Coronary artery (tissue), 2 donors: ENCODE measurements at regions not wholly inside any gene's neighbourhood (a gene's known extent, or its start where the extent isn't known, plus 50 kb on each side); places are given as distances from the start of the nearest gene placed in this dataset.

Experiments used
- DNase-seq: peaks from one replicate; pipeline ENCODE4 v3.0.0-alpha.2; 2017; ENCODE audit warnings: low spot score
- H3K27ac ChIP-seq, 2 donors: fragments of 200-600 bp; sonication (generic); one replicate each; pipeline ENCODE4 v1.5.1; 2016 to 2019
- H3K4me3 ChIP-seq: fragments of 200-600 bp; sonication (generic); 2 replicates; pipeline ENCODE4 v1.5.1; 2016; ENCODE audit warnings: mild to moderate bottlenecking, moderate library complexity
- CTCF ChIP-seq: fragments of 200-600 bp; sonication (generic); IDR thresholded peaks from one replicate; pipeline ENCODE4 v1.5.1; 2019; ENCODE audit warnings: antibody characterized with exemption

DNA sequence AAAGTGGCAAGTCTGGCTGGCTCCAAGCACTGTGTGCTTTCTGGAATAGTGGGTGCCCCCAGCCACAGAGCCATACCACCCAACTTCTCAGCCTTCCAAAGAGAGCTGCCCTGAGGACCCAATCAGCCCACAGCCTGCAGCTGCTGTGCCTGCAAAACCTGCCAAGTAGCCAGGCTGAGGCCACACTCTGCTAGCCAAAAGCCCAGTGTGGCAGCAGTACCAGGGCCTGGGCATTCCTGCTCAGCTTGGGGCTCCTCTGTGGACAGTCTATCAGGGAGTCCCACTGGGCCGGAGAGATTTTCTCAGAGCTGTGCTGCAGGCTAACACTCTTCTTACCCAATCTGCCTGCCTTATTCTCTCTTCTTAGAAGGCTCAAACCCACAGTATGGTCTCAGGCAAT lies 136.5 kb downstream of the TPRA1 start:
- DNase-seq, result peak; percentile 45
- Histone ChIP-seq H3K27ac (no peak overlapping the region), H3K4me3 (no peak overlapping the region)
- no peak for TF ChIP-seq CTCF

DNA sequence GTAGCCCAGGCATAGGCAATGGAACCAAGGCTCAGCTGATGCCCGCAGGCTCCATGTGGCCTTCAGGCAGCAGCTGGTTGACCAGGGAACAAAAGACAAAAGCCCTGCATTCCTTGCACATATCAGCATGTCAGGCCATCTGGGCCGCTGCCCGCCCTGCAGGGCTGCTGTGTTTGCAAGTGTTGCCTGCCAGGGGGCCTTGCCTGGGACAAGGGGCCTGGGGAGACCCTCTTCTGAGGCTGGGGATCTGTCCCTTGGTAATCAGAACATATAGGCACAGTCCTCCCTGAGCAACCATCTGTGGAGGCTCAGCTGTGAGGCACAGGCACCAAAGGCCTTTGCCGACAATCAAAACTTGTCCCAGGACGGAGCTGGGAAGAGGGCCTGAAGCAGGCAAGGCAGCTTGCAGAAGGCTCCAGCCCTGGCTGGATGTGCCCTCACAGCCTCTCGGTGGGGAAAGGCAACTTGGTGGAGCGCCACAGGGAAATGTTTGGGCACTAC lies 138.2 kb downstream of the TPRA1 start:
- no peak for TF ChIP-seq CTCF
- Histone ChIP-seq H3K27ac (no peak overlapping the region), H3K4me3 (no peak overlapping the region)
- peak; percentile 64 for DNase-seq

DNA sequence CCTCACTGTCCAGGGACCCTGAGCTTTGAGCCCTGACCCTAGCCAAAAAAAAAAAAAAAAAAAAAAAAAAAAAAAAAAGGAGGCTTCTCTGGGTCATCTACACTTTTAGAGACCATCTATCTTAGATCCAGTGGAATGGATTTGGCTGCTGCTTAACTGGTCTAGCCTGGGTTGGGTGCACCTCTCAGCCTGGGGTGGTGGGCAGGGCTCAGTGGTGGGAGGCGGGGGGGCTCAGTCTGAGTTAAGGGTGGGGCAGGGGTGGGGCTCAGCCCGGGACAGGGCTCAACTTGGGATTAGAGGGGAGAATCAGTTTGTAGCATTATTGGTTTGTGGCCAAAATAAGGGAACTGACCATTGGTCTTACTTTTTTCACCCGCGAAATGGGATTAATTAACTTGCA lies 139.2 kb downstream of the TPRA1 start:
- H3K27ac ChIP-seq, result no peak overlapping the region
- peak; percentile 29 for DNase-seq
- TF ChIP-seq CTCF, result no peak
- no peak overlapping the region for H3K4me3 ChIP-seq

DNA sequence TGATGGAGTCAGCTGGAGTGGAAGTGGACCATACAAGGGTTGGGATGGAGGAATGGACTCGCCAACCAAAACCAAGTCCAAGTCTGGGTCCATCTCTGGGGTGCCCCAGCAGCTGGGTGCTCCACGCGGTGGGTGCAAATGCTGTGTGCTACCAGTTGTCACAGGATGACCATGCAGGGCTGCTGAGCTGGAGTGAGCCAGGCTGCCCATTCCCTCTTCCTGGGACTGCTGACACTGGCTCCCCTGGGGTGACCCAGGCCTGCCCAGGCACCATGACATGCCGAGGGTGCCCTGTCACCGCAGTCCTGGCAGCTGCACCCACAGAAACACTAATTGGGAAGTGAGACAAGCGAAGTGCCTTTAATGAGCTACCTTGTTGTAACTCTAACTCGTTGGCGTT lies 140.2 kb downstream of the TPRA1 start:
- DNase-seq, result peak; percentile 29
- H3K27ac ChIP-seq, result no peak overlapping the region
- no peak for TF ChIP-seq CTCF
- no peak overlapping the region for H3K4me3 ChIP-seq

GRCh38 chr3:127449486-127450212 lies 140.9 kb downstream of the TPRA1 start:
- no peak for TF ChIP-seq CTCF
- no peak overlapping the region for H3K4me3 ChIP-seq
- DNase-seq, result peak; percentile 28

GRCh38 chr3:127448671-127449070 lies 141.9 kb downstream of the TPRA1 start:
- no peak overlapping the region for H3K27ac ChIP-seq
- no peak for TF ChIP-seq CTCF
- DNase-seq, result no peak
- no peak overlapping the region for H3K4me3 ChIP-seq

More at GRCh38 chr3:127449486-127450212, 140.9 kb downstream of the TPRA1 start:
- no peak overlapping the region for H3K27ac ChIP-seq

- no peak for TF ChIP-seq CTCF
- Histone ChIP-seq H3K27ac (no peak overlapping the region), H3K4me3 (no peak overlapping the region)
- DNase-seq, result no peak
Measured at GRCh38 chr3:127448161-127448561, 142.4 kb downstream of the TPRA1 start.
